SU-DHL-6 (cell line): ENCODE measurements at regions not wholly inside any gene's neighbourhood (a gene's known extent, or its start where the extent isn't known, plus 50 kb on each side); places are given as distances from the start of the nearest gene placed in this dataset.

Source experiments
- CTCF ChIP-seq: fragments of 200-600 bp; sonication (generic); IDR thresholded peaks from one replicate; pipeline ENCODE4 v1.5.1; 2017; ENCODE audit warnings: antibody characterized with exemption, mild to moderate bottlenecking, low read length, moderate library complexity; ENCODE audit not compliant: insufficient read depth, poor library complexity, severe bottlenecking
- EZH2phosphoT487 ChIP-seq: fragments of 200-600 bp; sonication (generic), shearing (Covaris generic); conservative IDR thresholded peaks from 2 replicates; pipeline ENCODE4 v1.6.1; 2018; ENCODE audit warnings: mild to moderate bottlenecking, antibody characterized with exemption, low read length, moderate library complexity, mixed read lengths

DNA sequence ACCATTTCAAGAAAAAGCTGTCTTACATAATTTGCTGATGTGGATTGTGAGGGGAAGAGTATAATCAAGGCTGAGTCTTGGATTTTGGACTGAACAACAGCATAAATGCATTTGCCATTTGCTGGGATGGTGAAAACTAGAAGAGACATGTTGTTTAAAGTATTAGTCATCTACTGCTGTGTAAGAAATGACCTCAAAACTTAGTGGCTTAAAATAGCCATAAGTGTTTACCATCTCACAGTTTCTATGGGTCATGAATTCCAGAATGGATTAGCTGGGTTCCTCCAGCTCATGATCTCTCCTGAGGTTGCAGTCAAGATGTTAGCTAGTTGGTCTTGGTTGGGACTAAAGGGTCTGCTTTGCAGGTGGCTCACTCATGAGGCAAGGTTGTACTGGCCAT is 66.2 kb downstream of the SCN11A start:
- no peak for TF ChIP-seq CTCF
- TF ChIP-seq EZH2phosphoT487: no peak
